ENCODE measurements at regions not wholly inside any gene's neighbourhood (a gene's known extent, or its start where the extent isn't known, plus 50 kb on each side); places are given as distances from the start of the nearest gene placed in this dataset.

DNA sequence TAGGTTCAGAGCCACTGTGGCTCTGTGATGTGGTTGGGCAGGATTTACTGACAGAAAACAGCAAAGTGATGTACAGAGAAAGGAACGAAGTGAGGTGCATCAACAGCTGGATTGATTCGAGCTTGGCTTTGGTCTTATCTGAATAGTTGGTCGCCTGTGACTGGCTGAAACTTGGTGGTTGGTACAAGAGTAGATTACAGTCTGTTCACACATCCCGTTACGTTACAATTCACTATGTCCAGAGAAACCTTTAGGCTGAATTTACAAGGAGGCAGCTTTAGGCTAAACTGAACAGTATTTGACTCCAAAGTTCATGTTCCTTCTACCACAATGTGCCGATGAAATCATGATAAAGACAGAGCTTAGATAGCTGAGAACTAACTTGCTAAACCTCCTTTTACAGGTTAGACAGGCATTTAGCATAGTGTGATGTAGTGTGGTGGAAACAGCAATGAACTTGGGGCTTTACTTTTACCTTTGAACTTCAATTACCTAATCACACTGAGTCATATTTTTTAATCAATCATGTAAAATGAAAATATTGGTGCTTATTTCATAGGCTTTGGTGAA lies 210.2 kb upstream of the PUM3 start:
- no peak for DNase-seq (ENCODE audit: low read depth in 2 of 3, low spot score in 2 of 3)

- DNase-seq (ENCODE audit: low read depth in 2 of 3, low spot score in 2 of 3) = no peak
Measured at GRCh38 chr9:3049636-3050035, 205.7 kb upstream of the PUM3 start.

DNA sequence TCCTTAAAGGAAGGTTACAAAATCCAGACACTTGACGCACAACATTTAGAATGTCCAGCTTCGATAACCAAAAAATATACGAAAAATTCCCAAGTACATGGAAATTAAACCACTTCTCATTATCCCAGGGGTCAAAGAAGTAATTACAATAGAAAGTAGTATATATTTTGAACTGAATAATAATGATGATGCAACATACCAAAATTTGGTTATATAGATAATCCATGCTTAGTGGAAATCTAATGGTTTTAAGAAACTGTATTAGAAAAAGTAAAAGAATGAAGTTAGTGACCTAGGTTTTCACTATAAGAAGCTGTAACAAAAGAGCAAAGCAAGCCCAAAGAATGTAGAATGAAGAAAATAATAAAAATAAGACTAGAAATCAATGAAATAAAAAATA lies 204.0 kb upstream of the PUM3 start:
- no peak for DNase-seq (ENCODE audit: low read depth in 2 of 3, low spot score in 2 of 3)

DNA sequence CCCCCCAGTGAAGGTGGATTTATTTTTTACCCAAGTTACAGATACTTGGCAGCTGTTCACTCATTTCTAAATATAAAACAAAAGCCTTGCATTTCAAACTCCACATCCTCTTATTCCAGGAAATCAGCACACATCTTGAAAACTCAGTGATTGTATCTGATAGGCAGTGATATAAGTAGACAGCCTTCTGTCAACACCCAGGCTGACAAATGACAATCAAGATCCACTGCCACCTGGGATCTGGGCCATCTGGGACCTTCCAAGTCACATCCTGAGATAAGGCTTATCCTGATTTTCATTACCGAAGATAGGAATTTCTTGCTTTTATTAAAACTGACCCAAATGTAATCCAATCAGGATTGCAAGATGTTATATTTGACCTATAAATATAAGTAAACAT lies 201.3 kb upstream of the PUM3 start:
- no peak for DNase-seq (ENCODE audit: low read depth in 2 of 3, low spot score in 2 of 3)

DNA sequence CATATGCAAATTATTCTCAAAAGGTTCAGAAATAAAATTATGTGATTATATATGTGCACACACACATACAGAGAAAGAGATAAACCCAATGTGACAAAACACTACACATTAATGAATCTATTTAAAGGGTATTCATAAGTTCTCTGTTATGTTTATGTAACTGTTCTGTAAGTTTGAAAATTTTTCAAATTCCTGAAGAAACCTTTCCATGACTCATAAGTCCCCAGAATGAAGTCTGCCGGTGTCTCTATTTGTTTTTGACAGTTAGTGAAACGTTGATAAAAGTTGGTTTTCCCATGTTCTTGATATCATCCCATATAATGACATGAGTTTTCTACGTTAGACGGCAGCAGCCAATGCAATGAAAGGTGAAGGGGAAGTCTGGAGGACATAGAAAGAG lies 199.5 kb upstream of the PUM3 start:
- no peak for DNase-seq (ENCODE audit: low read depth in 2 of 3, low spot score in 2 of 3)

GRCh38 chr9:3040761-3041160 lies 196.9 kb upstream of the PUM3 start:
- no peak for DNase-seq (ENCODE audit: low read depth in 2 of 3, low spot score in 2 of 3)

DNA sequence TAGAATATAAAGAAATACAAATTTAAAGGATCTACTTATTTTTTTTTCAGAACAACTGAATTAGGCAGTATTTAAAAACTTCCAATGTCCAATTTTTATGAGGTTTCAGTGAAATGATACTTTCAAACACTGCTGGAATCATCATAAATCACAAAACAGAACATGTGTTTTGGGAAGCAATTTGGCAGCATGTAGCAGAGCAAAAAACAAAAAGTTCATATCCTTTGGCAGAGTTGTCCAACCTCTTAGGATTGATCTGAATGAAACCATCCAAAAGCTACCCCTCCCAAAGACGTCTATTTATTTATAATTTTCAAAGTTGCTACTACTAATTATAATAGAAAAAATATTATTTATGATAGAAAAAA lies 192.4 kb upstream of the PUM3 start:
- no peak for DNase-seq (ENCODE audit: low read depth in 2 of 3, low spot score in 2 of 3)

DNA sequence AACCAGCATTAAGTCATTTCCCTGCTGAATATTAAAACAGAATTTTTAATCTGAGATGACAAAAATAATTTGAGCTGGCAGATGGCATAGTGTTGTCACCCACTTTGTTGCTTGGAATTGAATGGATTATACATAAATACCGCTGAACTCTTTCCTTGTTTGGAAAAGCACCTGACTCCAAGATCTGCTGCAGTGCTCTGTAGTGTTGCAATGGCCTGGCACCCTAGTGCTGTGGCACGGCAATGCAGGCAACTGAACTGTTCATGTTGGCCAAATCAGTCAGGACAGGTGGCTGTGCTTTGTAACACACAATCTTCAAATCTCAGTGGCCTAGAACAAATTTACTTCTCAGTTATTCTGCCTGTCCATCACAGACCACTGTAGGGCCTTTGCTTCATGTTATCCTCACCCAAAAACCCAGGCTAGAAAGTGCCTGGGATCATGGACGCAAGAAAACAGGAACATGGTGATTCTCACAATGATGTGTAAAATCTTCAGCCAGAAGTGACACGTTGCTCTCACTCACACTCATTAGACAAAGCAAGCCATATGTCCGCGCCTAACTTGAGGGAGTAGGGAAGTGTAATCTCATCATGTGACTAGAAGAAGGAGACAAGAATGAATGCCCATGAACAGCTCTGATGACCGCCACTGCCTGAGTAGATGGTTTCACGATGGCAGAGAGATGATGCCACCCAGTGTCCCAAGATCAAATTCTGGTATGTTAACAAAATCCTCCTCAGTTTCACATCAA lies 191.9 kb upstream of the PUM3 start:
- no peak for DNase-seq (ENCODE audit: low read depth in 2 of 3, low spot score in 2 of 3)

DNA sequence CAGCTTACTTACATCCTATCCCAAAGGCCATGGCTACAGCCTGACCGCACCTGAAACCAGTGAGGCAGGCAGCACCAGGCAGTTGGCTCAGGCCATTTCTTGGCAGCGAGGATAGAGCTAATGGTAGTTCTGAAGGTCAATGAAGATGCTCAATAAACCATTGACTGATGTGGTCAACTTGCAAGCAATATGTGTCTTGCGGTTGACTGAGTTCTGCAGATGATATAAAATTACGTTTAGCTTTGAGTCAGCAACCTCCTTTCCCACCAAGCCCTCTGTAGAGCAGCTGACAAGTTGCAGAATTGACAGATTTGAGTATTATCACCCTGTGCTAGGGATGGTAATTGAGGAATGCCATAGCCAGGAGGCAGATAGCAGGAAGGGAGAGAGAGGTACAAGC lies 189.0 kb upstream of the PUM3 start:
- no peak for DNase-seq (ENCODE audit: low read depth in 2 of 3, low spot score in 2 of 3)

DNA sequence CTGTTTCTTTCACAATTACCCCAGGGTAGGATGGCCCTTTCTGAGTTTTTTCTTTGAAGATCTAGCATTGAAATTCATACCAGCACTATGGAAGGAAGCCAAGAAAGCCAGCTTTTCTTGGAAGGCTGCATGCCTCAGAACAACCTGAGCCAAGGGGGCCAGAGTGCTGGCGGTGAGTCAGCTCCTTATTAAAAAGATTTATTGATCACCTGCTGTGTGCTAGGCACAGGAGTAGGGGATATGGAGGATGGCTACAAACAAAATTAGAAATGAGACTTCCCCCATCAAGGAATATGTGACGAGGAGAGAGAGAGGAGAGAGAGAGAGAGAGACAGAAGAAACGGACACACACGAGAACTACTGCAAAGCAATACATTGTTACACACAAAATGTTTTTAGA lies 184.6 kb upstream of the PUM3 start:
- DNase-seq (ENCODE audit: low read depth in 2 of 3, low spot score in 2 of 3) = no peak

DNA sequence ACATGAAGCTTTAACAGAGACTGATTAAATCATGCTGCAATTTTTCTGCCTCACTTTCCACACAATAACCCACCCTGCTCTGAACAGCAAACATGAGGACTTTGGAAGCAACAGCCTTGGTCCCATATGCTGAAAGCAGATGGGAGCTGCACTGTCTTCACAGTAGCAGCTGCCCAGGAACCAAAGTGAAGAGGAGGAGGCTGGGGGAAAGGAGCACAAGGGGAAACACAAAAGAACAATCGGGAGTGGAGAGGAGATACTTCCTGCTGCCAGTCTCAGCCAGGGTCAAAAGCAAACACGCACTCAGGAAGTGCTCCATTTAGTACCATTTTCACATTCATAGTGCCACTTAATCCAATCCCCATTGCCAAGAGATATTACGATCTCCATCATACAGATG lies 183.3 kb upstream of the PUM3 start:
- DNase-seq (ENCODE audit: low read depth in 2 of 3, low spot score in 2 of 3) = no peak

GRCh38 chr9:3023449-3023848 lies 179.6 kb upstream of the PUM3 start:
- DNase-seq (ENCODE audit: low read depth in 2 of 3, low spot score in 2 of 3) = no peak

GRCh38 chr9:3018691-3019230 lies 174.9 kb upstream of the PUM3 start:
- no peak for DNase-seq (ENCODE audit: low read depth in 2 of 3, low spot score in 2 of 3)

GRCh38 chr9:3018071-3018470 lies 174.2 kb upstream of the PUM3 start:
- no peak for DNase-seq (ENCODE audit: low read depth in 2 of 3, low spot score in 2 of 3)

- no peak for DNase-seq (ENCODE audit: low read depth in 2 of 3, low spot score in 2 of 3)
Measured at GRCh38 chr9:3014178-3014577, 170.3 kb upstream of the PUM3 start.

- DNase-seq (ENCODE audit: low read depth in 2 of 3, low spot score in 2 of 3) = no peak
Measured at GRCh38 chr9:3012842-3013241, 168.9 kb upstream of the PUM3 start.

GRCh38 chr9:3012245-3012644 lies 168.3 kb upstream of the PUM3 start:
- no peak for DNase-seq (ENCODE audit: low read depth in 2 of 3, low spot score in 2 of 3)

GRCh38 chr9:3008091-3008490 lies 164.2 kb upstream of the PUM3 start:
- no peak for DNase-seq (ENCODE audit: low read depth in 2 of 3, low spot score in 2 of 3)

DNA sequence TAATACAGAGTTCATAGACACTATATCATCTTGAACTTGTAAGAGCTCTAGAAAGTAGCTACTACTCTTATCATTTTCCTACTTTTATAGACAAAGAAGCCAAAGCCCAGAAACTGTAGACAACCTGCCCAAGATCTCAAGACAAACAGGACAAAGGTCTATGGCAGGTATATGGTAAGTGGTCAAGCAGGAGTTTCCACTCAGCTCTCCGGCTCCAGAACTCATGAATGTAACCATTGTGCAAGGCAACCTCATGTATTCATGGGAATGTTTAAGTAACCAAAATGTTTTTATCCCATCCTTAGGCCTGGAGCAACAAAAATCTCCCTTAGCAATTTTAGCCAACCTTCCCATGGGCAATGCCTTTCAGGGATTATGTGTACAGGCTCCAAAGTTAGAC lies 163.4 kb upstream of the PUM3 start:
- no peak for DNase-seq (ENCODE audit: low read depth in 2 of 3, low spot score in 2 of 3)

GRCh38 chr9:3006851-3007250 lies 163.0 kb upstream of the PUM3 start:
- DNase-seq (ENCODE audit: low read depth in 2 of 3, low spot score in 2 of 3) = no peak

- DNase-seq (ENCODE audit: low read depth in 2 of 3, low spot score in 2 of 3) = no peak
Measured at GRCh38 chr9:3004572-3004971, 160.7 kb upstream of the PUM3 start.

DNA sequence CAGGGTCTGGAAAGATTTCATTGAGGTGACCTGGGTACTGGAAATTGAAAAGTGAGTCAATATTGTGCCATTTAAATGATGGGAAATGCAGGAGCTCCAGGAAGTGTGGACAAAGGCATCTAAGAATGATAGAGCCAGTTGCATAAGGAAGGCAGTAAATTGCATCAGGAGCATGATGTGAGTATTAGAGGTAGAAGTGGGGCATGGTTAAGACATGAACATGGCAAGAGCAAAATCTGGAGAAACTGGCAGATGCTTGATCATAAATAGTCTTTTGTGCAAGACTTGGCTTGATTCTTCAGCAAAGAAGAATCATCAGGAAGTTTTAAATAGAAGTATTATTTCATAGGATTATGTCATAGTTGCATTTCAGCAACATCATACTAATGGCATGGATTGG lies 157.4 kb upstream of the PUM3 start:
- no peak for DNase-seq (ENCODE audit: low read depth in 2 of 3, low spot score in 2 of 3)

DNA sequence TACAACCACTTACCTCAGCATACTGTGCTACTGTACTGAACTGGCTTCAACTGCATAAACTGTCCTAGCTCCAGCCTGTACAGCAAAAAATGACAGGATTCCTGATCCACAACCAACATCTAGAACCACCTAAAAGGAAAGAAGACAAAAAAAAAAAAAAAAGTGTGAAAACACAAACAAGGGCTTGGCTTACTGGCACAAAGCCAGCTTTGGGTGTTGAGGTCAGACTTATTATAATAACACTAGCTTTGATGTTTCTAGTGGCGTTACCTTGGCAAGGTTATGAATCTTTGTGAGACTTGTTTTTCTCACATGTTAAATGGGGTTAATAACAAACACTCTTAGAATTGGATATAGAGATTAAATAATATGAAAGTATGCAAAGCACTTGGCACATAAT lies 148.5 kb upstream of the PUM3 start:
- DNase-seq (ENCODE audit: low read depth in 2 of 3, low spot score in 2 of 3) = no peak

Measured in hematopoietic multipotent progenitor cell (in vitro differentiated cells).